Small intestine (tissue), 7 donors: ENCODE measurements at regions not wholly inside any gene's neighbourhood (a gene's known extent, or its start where the extent isn't known, plus 50 kb on each side); places are given as distances from the start of the nearest gene placed in this dataset.

ENCODE experiments used
- DNase-seq, 2 donors: peaks; one replicate each; pipeline versions ENCODE4 v3.0.0 to v3.0.0-alpha.2; 2013
- FAIRE-seq: peaks from 2 replicates; lab custom pipeline; 2012; peaks lifted over from hg19 to GRCh38; lab: Jason Lieb, UNC
- H3K27ac ChIP-seq, 3 donors: one replicate each; pipeline ENCODE4 v1.5.1; 2013; ENCODE audit warnings: low read length in 2 of 3, mild to moderate bottlenecking in 2 of 3, control low read depth in 1 of 3, inconsistent platforms in 1 of 3, low read depth in 1 of 3, moderate library complexity in 1 of 3
- H3K27me3 ChIP-seq, 3 donors: one replicate each; pipeline ENCODE4 v1.6.1; 2013; ENCODE audit warnings: low read length in 3 of 3, inconsistent platforms in 1 of 3; ENCODE audit not compliant: control insufficient read depth in 3 of 3, insufficient read depth in 3 of 3
- H3K36me3 ChIP-seq, 3 donors: one replicate each; pipeline ENCODE4 v1.6.1; 2013; ENCODE audit warnings: low read length in 3 of 3, inconsistent platforms in 1 of 3, low read depth in 1 of 3, mild to moderate bottlenecking in 1 of 3, moderate library complexity in 1 of 3; ENCODE audit not compliant: control insufficient read depth in 3 of 3, insufficient read depth in 2 of 3
- H3K4me1 ChIP-seq, 3 donors: one replicate each; pipeline ENCODE4 v1.6.1; 2013; ENCODE audit warnings: low read length in 2 of 3, inconsistent platforms in 1 of 3, low read depth in 1 of 3, mild to moderate bottlenecking in 1 of 3, moderate library complexity in 1 of 3; ENCODE audit not compliant: control insufficient read depth in 3 of 3, insufficient read depth in 2 of 3
- H3K4me3 ChIP-seq, 3 donors: one replicate each; pipeline ENCODE4 v1.5.1; 2013; ENCODE audit warnings: low read length in 3 of 3, control low read depth in 1 of 3, inconsistent platforms in 1 of 3, low read depth in 1 of 3, mild to moderate bottlenecking in 1 of 3, moderate library complexity in 1 of 3
- H3K9me3 ChIP-seq, 2 donors: one replicate each; pipeline ENCODE4 v1.6.1; 2013; ENCODE audit warnings: low read depth in 1 of 2, low read length in 1 of 2; ENCODE audit not compliant: control insufficient read depth in 2 of 2, insufficient read depth in 1 of 2
- WGBS, 3 donors: extraction: QIAGEN DNeasy Blood & Tissue Kit; methylation state at CpG; one replicate each; pipeline ENCODE4 v1.1.7; 2013; 5-methylcytosine and 5-hydroxymethylcytosine counted together
- donor health status: healthy with polysubstance abuse.
- donor health status: control.
- donor health status: control.
- donor health status: Bipolar disorder and iron deficiency.
- donor health status: healthy.

DNA sequence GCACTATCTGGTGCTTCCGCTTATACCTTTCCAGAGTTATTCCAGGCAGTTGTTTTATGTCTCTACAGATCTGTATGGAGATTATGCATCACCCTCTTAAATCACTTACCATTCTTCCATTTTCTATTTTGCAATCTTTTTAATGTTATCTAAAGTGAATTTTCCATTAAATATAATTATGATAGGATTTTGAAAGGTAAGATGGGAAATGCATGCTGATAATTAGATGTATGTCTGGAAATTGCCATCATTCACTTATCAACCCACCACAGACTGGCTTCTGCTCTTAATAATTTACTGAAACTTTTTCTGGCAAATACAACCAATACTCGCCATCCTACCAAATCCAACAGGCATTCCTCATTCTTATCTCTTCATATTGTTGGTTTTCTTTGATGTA lies 227.4 kb upstream of the MC4R start:
- WGBS, 3 donors = 77 to 83% (median 78%) methylated on average over 2 of the region's 2 CpGs
- H3K9me3 ChIP-seq = no peaks in the 10 kb centered on the region
- no peaks in the 10 kb centered on the region for H3K27me3 ChIP-seq
- FAIRE-seq = no peak
- H3K4me3 ChIP-seq = no peak overlapping the region
- DNase-seq = no peak
- no peaks in the 10 kb centered on the region for H3K36me3 ChIP-seq
- no peak overlapping the region for H3K27ac ChIP-seq
- H3K4me1 ChIP-seq = no peaks in the 10 kb centered on the region

DNA sequence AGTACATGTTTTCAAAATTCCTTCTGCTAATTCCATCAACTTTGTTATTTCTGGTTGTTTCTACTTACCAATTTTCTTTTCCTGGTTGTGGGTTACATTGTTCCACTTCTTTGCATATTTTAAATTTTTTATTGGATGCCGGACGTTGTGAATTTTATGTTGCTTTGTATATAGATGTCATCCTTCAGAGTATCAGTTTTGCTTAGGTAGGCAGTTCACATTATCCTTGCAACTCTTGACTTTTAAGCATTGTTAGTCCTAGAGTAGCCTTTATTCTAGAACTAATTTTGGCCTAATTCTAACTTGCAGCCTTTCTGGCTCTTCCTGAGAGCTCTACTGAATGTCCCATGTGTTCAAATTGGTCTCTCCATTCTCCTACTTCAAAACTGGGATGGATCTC lies 228.7 kb upstream of the MC4R start:
- Histone ChIP-seq H3K27ac (no peak overlapping the region), H3K36me3 (no peaks in the 10 kb centered on the region), H3K27me3 (no peaks in the 10 kb centered on the region), H3K4me1 (no peaks in the 10 kb centered on the region), H3K4me3 (no peak overlapping the region), H3K9me3 (no peaks in the 10 kb centered on the region)
- FAIRE-seq (no peak), DNase-seq (no peak)
- 83 to 88% (median 84%) methylated on average over 2 of the region's 2 CpGs for WGBS, 3 donors

DNA sequence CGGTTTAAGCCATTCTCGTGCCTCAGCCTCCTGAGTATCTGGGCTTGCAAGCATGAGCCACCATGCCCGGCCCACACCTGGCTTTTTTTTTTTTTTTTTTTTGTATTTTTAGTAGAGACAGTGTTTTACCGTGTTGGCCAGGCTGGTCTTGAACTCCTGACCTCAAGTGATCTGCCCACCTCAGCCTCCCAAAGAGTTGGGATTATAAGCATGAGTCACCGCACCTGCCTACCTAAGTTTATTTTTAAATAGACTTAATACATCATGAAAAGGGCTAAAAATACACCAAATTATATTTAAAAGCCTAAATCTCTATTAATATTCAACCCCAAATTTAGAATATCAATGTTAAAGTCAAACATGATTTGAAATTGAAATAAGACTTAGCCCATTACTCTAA lies 250.8 kb upstream of the MC4R start:
- Histone ChIP-seq H3K36me3 (no peaks in the 10 kb centered on the region), H3K4me3 (no peak overlapping the region), H3K9me3 (no peaks in the 10 kb centered on the region), H3K4me1 (no peaks in the 10 kb centered on the region), H3K27ac (no peak overlapping the region), H3K27me3 (no peaks in the 10 kb centered on the region)
- FAIRE-seq = no peak
- 77 to 87% (median 85%) methylated on average over 5 of the region's 5 CpGs for WGBS, 3 donors
- no peak for DNase-seq

DNA sequence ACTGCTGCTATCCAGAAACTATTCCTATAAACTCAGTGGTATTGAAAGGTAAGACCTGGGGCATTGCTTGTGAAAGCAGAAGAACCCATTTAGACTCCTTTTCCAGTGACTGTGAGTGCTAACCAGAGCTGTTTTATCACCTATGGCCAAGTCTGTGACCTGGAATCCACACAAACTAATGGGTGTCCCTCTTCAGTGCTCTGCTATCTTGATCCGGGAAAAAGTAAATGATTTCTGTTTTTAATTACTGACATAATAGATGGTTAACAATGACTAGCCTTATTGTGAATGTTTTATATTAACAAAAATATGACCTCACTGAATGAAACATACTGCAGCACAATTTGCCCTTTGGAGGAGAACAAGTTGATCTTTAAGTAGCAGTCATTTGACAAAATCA lies 251.6 kb upstream of the MC4R start:
- Histone ChIP-seq H3K9me3 (no peaks in the 10 kb centered on the region), H3K4me1 (no peaks in the 10 kb centered on the region), H3K36me3 (no peaks in the 10 kb centered on the region), H3K27ac (no peak overlapping the region), H3K4me3 (no peak overlapping the region), H3K27me3 (no peaks in the 10 kb centered on the region)
- WGBS, 3 donors = 70 to 88% (median 73%) methylated on average over 1 of the region's 1 CpG
- no peak for FAIRE-seq
- no peak for DNase-seq

DNA sequence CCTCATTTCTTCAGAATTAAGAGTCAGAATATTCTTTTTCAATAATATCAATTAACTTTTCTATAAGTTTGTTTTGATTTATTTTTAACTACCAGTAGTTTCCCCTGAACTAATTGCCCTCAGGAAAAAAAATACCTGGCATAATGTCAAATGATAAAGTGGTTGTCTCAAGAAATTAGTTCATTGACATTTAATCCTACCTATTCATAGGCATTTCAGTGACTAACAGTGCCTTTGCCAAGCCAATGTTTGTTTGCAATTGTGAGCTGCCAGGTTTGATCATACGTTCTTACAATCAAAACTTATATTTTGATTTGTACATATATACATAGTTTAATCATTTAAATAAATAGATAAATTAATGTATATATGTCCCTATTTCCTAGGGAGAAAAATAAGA lies 267.3 kb upstream of the MC4R start:
- Histone ChIP-seq H3K36me3 (no peaks in the 10 kb centered on the region), H3K4me3 (no peak overlapping the region), H3K27ac (no peak overlapping the region), H3K4me1 (no peaks in the 10 kb centered on the region), H3K9me3 (no peaks in the 10 kb centered on the region), H3K27me3 (no peaks in the 10 kb centered on the region)
- FAIRE-seq (no peak), DNase-seq (no peak)
- WGBS, 3 donors = 25 to 68% (median 43%) methylated on average over 1 of the region's 1 CpG

DNA sequence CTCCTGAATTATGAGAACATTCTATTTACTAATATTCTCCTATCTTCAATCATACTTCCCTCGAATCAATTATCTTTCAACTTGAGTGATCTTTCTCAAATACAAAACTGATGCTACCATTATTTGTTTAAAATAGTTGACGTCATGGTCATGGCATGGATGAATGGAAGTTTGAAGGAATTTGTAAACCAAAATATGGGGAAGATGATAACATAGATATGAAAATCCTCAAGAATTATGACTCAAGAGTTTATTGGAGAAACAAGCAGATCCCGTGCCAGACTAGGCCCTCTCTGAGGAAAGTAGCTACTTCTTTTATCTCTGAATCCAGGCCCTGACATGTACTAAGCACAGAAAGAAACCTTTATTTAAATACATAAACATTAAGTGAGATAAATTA lies 270.4 kb upstream of the MC4R start:
- 70 to 83% (median 82%) methylated on average over 3 of the region's 3 CpGs for whole genome bisulfite sequencing, 3 donors
- DNase-seq = no peak
- Histone ChIP-seq H3K27me3 (no peaks in the 10 kb centered on the region), H3K9me3 (no peaks in the 10 kb centered on the region), H3K27ac (no peak overlapping the region), H3K4me1 (no peaks in the 10 kb centered on the region), H3K36me3 (no peaks in the 10 kb centered on the region), H3K4me3 (no peak overlapping the region)
- FAIRE-seq = no peak

DNA sequence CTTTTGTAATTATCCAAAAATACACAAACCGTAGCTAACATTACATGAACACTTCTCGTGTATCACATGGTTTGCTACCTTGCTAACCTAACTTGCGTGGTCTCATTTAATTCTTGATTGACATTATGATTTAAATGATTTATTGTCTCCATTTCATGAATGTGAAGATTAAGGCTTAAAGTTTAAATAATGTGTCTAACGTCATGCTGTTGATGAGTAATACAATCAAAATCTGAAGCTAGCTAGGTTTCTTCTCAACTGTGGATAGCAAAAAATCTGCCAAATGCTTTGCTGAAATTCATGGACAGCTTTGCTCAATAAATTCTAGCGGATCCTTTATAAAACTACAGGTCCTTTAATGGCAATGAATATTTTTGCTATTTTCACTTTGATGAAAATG lies 274.1 kb upstream of the MC4R start:
- 70 to 74% (median 72%) methylated on average over 5 of the region's 5 CpGs for WGBS, 3 donors
- H3K4me3 ChIP-seq = no peak overlapping the region
- DNase-seq (no peak), FAIRE-seq (no peak)
- H3K27ac ChIP-seq = no peak overlapping the region
- no peaks in the 10 kb centered on the region for H3K27me3 ChIP-seq
- no peaks in the 10 kb centered on the region for H3K36me3 ChIP-seq
- H3K9me3 ChIP-seq = no peaks in the 10 kb centered on the region
- H3K4me1 ChIP-seq = no peaks in the 10 kb centered on the region

DNA sequence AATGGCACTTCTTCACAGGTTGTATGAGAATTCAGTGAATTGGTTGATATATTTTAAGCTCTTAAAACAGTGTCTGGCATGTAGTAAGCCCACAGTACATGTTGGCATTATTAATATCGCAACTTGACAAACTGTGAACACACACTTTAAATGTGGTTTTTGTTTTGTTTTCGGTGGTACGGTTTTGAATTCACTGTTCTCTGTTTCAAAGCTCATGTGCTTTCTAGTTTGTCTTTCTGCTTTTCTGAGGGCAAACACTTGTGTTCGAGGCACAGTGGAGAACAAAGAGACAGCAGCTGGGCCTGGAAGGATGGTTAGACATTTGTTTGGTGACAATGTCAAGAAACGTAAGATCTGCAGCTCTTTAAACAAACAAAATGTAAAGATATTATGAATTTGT lies 276.5 kb upstream of the MC4R start:
- Histone ChIP-seq H3K4me1 (no peaks in the 10 kb centered on the region), H3K9me3 (no peaks in the 10 kb centered on the region), H3K27me3 (no peaks in the 10 kb centered on the region), H3K27ac (no peak overlapping the region), H3K4me3 (no peak overlapping the region), H3K36me3 (no peaks in the 10 kb centered on the region)
- DNase-seq (no peak), FAIRE-seq (no peak)
- WGBS, 3 donors = 47 to 54% (median 48%) methylated on average over 5 of the region's 5 CpGs

DNA sequence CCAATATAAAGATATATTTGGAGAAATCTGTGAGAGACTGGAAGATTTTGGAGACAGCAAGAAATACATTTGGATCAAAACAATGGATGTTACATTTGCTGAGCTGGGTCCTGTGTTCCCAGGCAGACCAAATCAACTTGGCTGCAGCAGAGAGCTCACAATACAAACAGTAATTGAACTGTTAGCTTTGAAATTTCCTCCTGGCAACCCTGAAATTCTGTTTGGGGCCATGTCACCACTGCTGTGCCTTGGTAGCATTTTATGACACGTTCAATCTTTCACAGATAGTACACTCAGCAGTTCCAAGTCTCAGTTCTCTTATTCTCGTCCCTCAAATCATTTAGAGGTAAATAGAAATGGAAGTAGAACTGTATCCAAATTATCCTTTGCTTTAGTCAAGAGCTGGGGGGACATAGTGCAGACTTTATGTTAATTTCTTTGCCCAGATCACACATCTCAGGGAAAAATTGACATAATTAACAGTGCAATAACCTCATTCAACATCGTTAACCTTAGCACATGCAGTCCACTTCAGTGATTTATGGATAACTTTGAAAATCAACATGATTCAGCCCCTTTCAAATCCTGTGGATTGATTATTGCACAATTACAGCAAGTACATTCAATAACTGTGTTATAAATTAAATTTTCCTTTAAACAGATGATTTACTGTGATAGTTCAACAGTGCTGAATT lies 277.4 kb upstream of the MC4R start:
- FAIRE-seq = no peak

More for the DNA sequence above, 277.4 kb upstream of the MC4R start:
- Histone ChIP-seq H3K9me3 (no peaks in the 10 kb centered on the region), H3K4me1 (no peaks in the 10 kb centered on the region), H3K36me3 (no peaks in the 10 kb centered on the region), H3K27me3 (no peaks in the 10 kb centered on the region), H3K27ac (no peak overlapping the region), H3K4me3 (no peak overlapping the region)
- 7 to 31% (median 17%) methylated on average over 3 of the region's 3 CpGs for WGBS, 3 donors
- DNase-seq = no peak
